SK-N-SH treated with all-trans-retinoic acid at 6 μM for 48 hours (cell line): ENCODE measurements at regions not wholly inside any gene's neighbourhood (a gene's known extent, or its start where the extent isn't known, plus 50 kb on each side); places are given as distances from the start of the nearest gene placed in this dataset.

ENCODE experiments used
- ATAC-seq: fragments of 200-7000 bp; cut with Tn5 transposase; 3 replicates; pipeline ENCODE4 v1.9.1; 2020; ENCODE audit warnings: mild to moderate bottlenecking, moderate library complexity
- ARNTL ChIP-seq: fragments of 450-650 bp; formaldehyde crosslinking; IDR thresholded peaks from 2 replicates; pipeline ENCODE4 v1.5.0; 2020; ENCODE audit warnings: low read depth, mild to moderate bottlenecking, moderate library complexity, borderline replicate concordance
- BACH2 ChIP-seq: fragments of 250-450 bp; sonication (Bioruptor Pico); IDR thresholded peaks from 2 replicates; pipeline ENCODE4 v1.9.0; 2021; ENCODE audit warnings: mild to moderate bottlenecking, borderline replicate concordance
- CSDC2 ChIP-seq: fragments of 250-450 bp; sonication (Bioruptor Pico); IDR thresholded peaks from 2 replicates; pipeline ENCODE4 v1.5.0; 2020; ENCODE audit warnings: mild to moderate bottlenecking, moderate library complexity
- GLIS3 ChIP-seq: fragments of 250-450 bp; sonication (Bioruptor Pico); IDR thresholded peaks from 2 replicates; pipeline ENCODE4 v1.5.0; 2020; ENCODE audit warnings: mild to moderate bottlenecking, moderate library complexity
- ISL1 ChIP-seq: fragments of 250-450 bp; sonication (Bioruptor Pico); IDR thresholded peaks from 2 replicates; pipeline ENCODE4 v2.1.2; 2022; ENCODE audit warnings: mild to moderate bottlenecking, moderate library complexity
- POU6F1 ChIP-seq: fragments of 250-450 bp; sonication (Bioruptor Pico); IDR thresholded peaks from 2 replicates; pipeline ENCODE4 v1.8.0; 2021; ENCODE audit warnings: low read depth, mild to moderate bottlenecking, moderate library complexity, borderline replicate concordance
- PPARA ChIP-seq: fragments of 250-450 bp; sonication (Bioruptor Pico); IDR thresholded peaks from 2 replicates; pipeline ENCODE4 v1.5.0; 2020; ENCODE audit warnings: mild to moderate bottlenecking, borderline replicate concordance
- RARB ChIP-seq: fragments of 250-450 bp; sonication (Bioruptor Pico); IDR thresholded peaks from 2 replicates; pipeline ENCODE4 v1.8.0; 2021; ENCODE audit warnings: mild to moderate bottlenecking, moderate library complexity
- SNAI2 ChIP-seq: fragments of 250-450 bp; sonication (Bioruptor Pico); IDR thresholded peaks from 2 replicates; pipeline ENCODE4 v1.5.0; 2020; ENCODE audit warnings: mild to moderate bottlenecking, moderate library complexity
- ZC3H10 ChIP-seq: fragments of 250-450 bp; sonication (Bioruptor Pico); IDR thresholded peaks from 2 replicates; pipeline ENCODE4 v1.5.1; 2021; ENCODE audit warnings: mild to moderate bottlenecking, moderate library complexity
- ZFP30 ChIP-seq: fragments of 450-650 bp; formaldehyde crosslinking; IDR thresholded peaks from 2 replicates; pipeline ENCODE4 v1.5.0; 2022; ENCODE audit warnings: mild to moderate bottlenecking, moderate library complexity
- ZNF565 ChIP-seq: fragments of 450-650 bp; formaldehyde crosslinking; conservative IDR thresholded peaks from 2 replicates; pipeline ENCODE4 v1.5.0; 2020; ENCODE audit warnings: low read depth, mild to moderate bottlenecking, moderate library complexity
- ZNF70 ChIP-seq: fragments of 450-650 bp; formaldehyde crosslinking; IDR thresholded peaks from 2 replicates; pipeline ENCODE4 v1.5.0; 2020; ENCODE audit warnings: mild to moderate bottlenecking, moderate library complexity
- ZNF8 ChIP-seq: fragments of 450-650 bp; formaldehyde crosslinking; IDR thresholded peaks from 2 replicates; pipeline ENCODE4 v1.5.0; 2020; ENCODE audit warnings: mild to moderate bottlenecking, moderate library complexity
- TF ChIP-seq, protein P1 (sequence below): fragments of 250-450 bp; sonication (Bioruptor Pico); IDR thresholded peaks from 2 replicates; pipeline ENCODE4 v1.5.0; 2020; ENCODE audit warnings: mild to moderate bottlenecking, moderate library complexity
- TF ChIP-seq, protein P2 (sequence below): fragments of 250-450 bp; sonication (Bioruptor Pico); IDR thresholded peaks from 2 replicates; pipeline ENCODE4 v1.8.0; 2020; ENCODE audit warnings: mild to moderate bottlenecking, moderate library complexity, borderline replicate concordance
- TF ChIP-seq, protein P3 (sequence below): fragments of 250-450 bp; sonication (Bioruptor Pico); IDR thresholded peaks from 2 replicates; pipeline ENCODE4 v1.5.1; 2020; ENCODE audit warnings: low read depth, mild to moderate bottlenecking, moderate library complexity
- TF ChIP-seq, protein P4 (sequence below): fragments of 250-450 bp; sonication (Bioruptor Pico); IDR thresholded peaks from 2 replicates; pipeline ENCODE4 v1.5.1; 2021; ENCODE audit warnings: mild to moderate bottlenecking, moderate library complexity

GRCh38 chr2:3968736-3969135 lies 265.4 kb downstream of the DCDC2C start:
- TF ChIP-seq ZNF565 (CRISPR knock-in tag) = no peak
- no peak for TF ChIP-seq CSDC2 (CRISPR knock-in tag)
- TF ChIP-seq ZNF70 = no peak
- TF ChIP-seq, all 23 proteins: peak for 0
- no peak for ATAC-seq

- TF ChIP-seq GLIS3 (no peak), BACH2 (CRISPR knock-in tag) (no peak), PPARA (CRISPR knock-in tag) (no peak), ARNTL (CRISPR knock-in tag) (no peak)
- TF ChIP-seq, protein P1, sequence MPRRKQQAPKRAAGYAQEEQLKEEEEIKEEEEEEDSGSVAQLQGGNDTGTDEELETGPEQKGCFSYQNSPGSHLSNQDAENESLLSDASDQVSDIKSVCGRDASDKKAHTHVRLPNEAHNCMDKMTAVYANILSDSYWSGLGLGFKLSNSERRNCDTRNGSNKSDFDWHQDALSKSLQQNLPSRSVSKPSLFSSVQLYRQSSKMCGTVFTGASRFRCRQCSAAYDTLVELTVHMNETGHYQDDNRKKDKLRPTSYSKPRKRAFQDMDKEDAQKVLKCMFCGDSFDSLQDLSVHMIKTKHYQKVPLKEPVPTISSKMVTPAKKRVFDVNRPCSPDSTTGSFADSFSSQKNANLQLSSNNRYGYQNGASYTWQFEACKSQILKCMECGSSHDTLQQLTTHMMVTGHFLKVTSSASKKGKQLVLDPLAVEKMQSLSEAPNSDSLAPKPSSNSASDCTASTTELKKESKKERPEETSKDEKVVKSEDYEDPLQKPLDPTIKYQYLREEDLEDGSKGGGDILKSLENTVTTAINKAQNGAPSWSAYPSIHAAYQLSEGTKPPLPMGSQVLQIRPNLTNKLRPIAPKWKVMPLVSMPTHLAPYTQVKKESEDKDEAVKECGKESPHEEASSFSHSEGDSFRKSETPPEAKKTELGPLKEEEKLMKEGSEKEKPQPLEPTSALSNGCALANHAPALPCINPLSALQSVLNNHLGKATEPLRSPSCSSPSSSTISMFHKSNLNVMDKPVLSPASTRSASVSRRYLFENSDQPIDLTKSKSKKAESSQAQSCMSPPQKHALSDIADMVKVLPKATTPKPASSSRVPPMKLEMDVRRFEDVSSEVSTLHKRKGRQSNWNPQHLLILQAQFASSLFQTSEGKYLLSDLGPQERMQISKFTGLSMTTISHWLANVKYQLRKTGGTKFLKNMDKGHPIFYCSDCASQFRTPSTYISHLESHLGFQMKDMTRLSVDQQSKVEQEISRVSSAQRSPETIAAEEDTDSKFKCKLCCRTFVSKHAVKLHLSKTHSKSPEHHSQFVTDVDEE (CRISPR knock-in tag) = no peak
- TF ChIP-seq, protein P2, sequence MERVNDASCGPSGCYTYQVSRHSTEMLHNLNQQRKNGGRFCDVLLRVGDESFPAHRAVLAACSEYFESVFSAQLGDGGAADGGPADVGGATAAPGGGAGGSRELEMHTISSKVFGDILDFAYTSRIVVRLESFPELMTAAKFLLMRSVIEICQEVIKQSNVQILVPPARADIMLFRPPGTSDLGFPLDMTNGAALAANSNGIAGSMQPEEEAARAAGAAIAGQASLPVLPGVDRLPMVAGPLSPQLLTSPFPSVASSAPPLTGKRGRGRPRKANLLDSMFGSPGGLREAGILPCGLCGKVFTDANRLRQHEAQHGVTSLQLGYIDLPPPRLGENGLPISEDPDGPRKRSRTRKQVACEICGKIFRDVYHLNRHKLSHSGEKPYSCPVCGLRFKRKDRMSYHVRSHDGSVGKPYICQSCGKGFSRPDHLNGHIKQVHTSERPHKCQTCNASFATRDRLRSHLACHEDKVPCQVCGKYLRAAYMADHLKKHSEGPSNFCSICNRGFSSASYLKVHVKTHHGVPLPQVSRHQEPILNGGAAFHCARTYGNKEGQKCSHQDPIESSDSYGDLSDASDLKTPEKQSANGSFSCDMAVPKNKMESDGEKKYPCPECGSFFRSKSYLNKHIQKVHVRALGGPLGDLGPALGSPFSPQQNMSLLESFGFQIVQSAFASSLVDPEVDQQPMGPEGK = no peak
- ATAC-seq = no peak
Measured at GRCh38 chr2:3970791-3971651, 267.6 kb downstream of the DCDC2C start.

DNA sequence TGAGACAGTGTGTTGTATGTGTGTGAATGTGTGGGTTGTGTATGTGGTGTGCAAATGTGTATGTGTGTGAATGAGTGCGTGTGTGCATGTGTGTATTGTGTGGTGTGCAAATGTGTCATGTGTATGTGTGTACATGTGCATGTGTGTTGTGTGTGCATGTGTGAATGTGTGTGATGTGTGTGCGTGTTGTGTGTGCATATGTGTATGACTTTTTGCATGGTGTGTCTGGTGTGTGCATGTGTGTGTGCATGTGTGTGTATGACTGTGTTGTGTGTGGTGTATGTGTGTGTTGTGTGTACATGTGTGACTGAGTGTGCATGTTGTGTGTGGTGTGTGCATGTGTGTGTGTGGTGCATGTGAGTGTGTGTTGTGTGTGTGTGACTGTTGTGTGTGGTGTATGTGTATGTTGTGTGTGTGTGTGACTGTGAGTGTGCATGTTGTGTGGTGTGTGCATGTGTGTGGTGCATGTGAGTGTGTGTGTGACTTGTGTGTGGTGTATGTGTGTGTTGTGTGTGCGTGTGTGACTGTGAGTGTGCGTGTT lies 268.3 kb downstream of the DCDC2C start:
- ATAC-seq = no peak

More for the DNA sequence above, 268.3 kb downstream of the DCDC2C start:
- TF ChIP-seq ZC3H10 (CRISPR knock-in tag) = no peak
- no peak for TF ChIP-seq GLIS3
- TF ChIP-seq SNAI2 (CRISPR knock-in tag) = no peak
- TF ChIP-seq POU6F1 (CRISPR knock-in tag) = no peak
- no peak for TF ChIP-seq CSDC2 (CRISPR knock-in tag)
- TF ChIP-seq ZNF565 (CRISPR knock-in tag) = no peak
- no peak for TF ChIP-seq RARB (CRISPR knock-in tag)
- TF ChIP-seq, protein P3, sequence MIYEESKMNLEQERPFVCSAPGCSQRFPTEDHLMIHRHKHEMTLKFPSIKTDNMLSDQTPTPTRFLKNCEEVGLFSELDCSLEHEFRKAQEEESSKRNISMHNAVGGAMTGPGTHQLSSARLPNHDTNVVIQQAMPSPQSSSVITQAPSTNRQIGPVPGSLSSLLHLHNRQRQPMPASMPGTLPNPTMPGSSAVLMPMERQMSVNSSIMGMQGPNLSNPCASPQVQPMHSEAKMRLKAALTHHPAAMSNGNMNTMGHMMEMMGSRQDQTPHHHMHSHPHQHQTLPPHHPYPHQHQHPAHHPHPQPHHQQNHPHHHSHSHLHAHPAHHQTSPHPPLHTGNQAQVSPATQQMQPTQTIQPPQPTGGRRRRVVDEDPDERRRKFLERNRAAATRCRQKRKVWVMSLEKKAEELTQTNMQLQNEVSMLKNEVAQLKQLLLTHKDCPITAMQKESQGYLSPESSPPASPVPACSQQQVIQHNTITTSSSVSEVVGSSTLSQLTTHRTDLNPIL = no peak
- TF ChIP-seq, protein P4, sequence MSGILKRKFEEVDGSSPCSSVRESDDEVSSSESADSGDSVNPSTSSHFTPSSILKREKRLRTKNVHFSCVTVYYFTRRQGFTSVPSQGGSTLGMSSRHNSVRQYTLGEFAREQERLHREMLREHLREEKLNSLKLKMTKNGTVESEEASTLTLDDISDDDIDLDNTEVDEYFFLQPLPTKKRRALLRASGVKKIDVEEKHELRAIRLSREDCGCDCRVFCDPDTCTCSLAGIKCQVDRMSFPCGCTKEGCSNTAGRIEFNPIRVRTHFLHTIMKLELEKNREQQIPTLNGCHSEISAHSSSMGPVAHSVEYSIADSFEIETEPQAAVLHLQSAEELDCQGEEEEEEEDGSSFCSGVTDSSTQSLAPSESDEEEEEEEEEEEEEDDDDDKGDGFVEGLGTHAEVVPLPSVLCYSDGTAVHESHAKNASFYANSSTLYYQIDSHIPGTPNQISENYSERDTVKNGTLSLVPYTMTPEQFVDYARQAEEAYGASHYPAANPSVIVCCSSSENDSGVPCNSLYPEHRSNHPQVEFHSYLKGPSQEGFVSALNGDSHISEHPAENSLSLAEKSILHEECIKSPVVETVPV (CRISPR knock-in tag) = no peak
- TF ChIP-seq ZNF8 (CRISPR knock-in tag) = no peak
- TF ChIP-seq, protein P2 = no peak
- TF ChIP-seq ISL1 (CRISPR knock-in tag) = no peak
- TF ChIP-seq ZFP30 (CRISPR knock-in tag) = no peak
